IPS-NIHi11 (cell line): ENCODE measurements at regions not wholly inside any gene's neighbourhood (a gene's known extent, or its start where the extent isn't known, plus 50 kb on each side); places are given as distances from the start of the nearest gene placed in this dataset.
"Not testable (repeated sequence)": the region's sequence is repeated elsewhere in the genome, so short reads cannot be mapped to it uniquely, and the experiment has no call there.

Experiments
- DNase-seq: peaks from one replicate; pipeline ENCODE4 v3.0.0; 2012; ENCODE audit warnings: mixed read lengths, low spot score

DNA sequence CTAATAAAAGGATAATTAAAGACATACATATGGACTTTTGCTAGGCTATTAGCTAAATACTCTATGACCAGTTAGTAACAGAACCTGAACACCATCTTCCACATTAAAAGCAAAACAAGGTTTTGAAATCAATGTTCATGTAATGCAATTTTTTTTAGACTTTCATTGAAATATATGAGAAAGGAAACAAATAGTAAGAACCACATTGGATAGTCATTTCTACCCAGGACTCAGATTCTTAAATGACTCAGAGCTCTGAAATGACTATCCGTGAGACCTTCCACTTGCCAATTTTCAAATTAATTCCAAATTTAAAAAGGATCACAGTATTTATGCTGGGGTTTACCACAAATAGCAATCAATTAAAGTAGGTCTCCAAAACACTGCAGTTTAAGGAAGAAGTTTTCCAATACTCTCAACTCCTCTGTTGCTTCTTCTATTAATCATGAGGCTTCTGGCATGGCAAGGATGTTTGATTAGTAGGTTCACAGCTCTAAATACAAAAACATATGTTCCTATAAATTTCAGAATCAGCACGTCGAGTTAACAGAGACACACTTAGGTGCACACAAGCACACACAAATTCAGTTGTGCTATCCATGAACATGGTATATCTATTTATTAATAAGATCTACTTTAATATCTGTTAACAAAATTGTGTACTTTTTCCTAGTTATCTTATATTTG lies 841.0 kb downstream of the RNF144A start:
- DNase-seq = no peak

DNA sequence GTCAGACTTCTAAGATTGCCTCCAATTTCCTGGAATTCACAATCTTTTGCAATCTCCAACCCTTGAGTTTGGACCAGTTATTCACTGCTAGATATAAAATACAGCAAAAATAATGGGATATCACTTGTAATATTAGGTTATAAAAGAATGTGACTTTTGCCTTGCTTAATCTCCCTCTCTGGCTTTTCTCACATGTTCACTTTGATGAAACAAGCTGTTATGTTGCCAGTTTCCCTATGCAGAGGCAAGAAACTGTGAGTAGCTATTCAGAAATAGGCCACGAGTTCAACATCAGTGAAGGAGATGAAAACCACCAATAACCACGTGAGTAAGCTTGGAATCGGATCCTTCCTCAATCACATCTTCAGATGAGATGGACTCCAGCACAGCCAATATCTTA lies 842.7 kb downstream of the RNF144A start:
- DNase-seq = no peak

DNA sequence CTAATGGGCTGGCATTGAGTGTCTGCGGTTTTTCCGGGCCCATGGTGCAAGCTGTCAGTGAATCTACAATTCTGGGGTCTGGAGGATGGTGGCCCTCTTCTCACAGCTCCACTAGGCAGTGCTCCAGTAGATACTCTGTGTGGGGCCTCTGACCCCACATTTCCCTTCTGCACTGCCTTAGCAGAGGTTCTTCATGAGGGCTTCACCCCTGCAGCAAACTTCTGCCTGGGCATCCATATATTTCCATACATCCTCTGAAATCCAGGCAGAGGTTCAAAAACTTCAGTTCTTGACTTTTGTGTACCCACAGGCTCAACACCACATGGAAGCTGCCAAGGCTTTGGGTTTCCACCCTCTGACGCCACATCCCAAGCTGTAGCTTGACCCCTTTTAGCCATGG lies 846.2 kb downstream of the RNF144A start:
- not testable (repeated sequence) for DNase-seq

DNA sequence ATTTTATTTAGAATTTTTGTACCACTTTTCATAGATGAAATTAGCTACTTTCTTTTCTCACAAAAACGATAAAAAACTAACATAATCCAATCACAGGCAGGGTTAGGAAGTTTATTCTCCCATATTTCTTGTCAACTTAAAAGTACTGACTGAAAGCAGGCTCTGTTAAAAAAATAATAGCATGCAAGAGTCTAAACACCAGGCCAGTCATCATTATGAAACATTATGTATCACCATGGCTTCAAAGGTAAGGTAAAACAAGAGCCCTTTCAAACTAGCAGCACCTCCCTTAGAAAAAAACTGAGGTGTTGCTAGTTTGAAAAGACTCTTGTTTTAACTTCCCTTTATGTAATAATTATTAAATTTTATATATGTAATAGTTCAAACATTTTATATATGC lies 848.0 kb downstream of the RNF144A start:
- no peak for DNase-seq

DNA sequence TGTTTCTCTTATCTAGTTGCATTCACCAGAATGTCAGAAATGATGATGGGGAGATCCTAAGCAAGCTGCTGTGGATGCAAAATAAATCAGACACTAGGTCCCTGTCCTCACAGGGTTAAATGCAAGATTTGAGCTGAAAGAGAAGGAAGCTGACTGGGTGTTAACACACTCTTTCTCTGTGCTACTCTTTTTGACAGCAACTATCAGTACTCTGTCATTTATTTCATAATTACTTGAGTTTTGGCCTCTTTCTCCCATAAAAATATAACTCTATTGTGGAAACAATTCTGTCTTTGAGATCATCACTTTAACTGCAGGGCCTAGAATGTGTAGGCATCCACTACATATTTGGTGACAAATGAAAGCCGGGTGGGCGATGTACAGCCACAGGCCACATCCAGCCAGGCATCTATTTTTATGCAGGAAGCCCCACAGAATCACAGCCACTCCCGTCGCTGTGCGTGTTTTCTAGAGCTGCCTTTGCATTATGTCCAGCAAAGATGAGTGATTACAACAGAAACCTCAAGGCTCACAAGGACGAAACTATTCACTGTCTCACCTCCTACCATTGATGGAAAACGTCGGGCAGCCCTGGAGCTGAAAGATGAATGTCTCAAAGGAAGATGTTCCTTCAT lies 849.0 kb downstream of the RNF144A start:
- no peak for DNase-seq

DNA sequence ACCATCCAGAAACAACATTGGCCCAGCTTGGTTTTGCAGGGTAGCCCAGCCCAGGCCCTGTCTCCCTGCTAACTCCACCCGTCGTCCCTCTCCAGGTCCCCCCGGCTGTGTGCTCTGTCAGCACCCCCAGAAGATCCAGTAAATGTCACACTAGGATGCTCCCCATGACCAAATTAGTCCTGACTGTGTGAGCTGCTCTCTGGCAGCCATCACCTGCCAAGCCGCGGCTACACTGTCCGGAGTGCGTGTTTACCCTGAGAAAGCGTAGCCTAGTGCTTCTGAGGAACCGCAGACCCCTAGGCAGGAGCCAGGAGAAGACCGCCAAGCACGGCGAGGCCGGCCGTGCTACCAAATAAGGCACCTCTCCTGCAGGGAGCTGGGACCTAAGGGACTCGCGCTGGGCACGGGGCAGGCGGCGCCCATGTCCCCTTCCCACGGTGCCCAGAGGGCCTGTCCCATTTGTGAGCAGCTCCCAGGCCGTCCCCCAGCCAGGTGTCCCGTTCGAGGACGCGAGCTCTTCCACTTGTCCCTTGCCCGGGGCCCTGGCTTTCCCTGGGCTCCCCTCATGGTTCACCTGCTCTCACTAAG lies 849.9 kb downstream of the RNF144A start:
- DNase-seq = no peak

DNA sequence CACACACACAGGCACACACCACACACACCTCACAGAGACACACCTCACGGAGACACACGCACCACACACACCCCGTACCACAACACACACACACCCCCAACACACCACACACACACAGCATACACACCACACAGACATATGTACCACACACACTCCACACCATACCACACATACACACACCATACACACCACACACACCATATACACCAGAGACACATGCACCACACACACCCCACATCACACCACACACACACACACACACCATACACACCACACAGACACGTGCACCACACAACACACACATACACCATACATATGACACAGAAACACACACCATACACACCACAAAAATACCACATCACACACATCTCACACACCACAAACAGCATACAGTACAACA lies 850.7 kb downstream of the RNF144A start:
- no peak for DNase-seq

DNA sequence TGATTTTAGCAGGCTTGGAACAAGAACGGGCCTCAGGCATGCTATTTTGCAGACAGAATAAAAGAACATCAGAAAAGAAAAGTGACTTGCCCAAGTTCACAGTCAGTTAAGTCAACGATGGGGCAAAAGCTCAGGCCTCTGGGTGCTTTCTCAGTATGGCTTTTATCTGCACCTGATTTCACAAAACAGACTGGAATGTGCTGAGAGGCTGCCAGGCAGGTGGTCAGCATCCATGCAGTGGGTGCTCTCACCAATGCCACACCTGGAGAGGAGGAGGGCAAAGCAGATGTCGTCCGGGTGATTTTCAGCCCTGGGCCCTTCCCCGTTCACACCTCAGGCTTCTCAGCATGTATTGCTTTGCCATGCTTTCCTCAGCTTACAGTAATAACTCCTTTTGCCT lies 854.6 kb downstream of the RNF144A start:
- DNase-seq = no peak

DNA sequence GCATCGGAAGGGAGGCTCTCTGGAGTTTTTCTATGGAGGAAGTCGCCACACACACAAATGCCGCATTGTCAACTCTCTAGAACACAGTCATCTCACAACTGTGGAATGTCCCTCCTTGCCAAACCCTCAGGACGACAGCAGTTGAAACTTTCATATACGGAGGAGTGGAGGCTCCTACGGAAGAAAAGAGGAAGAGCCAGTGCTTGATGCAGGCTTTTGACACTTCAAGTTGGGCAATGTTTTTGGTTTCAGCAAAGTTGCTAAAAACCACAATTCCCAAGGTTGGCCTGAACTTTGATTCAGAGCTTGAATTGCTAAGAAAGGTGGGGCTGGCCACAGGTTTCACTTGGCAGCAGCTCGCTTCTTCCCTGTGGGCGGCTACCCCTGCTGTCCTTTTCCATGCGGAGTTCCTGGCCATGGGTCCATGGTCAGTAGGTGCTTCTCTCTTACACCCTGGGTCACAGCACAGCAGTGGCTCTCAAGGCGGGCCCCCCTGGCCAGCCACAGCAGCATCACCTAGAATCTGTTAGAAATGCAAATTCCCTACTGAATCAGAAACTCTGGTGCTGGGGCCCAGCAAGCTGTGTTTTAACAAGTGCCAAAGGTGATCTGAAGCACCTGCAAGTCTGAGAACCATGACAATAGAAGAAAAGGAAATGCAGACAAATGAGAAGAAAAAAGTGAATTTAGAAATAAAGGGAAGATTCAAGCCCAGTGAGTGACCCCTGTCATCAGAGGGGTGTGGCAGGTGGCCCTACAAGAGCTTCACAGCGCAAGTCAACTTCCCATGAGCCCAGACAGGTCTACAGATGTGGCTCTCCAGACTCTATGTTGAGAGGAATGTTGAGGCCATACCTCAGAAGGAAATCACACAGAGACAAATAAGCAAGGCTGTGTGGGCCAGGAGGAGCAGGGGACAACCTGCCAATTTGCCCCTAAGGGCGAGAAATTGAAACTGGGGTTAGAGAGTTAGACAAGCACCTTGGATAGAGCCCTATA lies 856.4 kb downstream of the RNF144A start:
- no peak for DNase-seq

DNA sequence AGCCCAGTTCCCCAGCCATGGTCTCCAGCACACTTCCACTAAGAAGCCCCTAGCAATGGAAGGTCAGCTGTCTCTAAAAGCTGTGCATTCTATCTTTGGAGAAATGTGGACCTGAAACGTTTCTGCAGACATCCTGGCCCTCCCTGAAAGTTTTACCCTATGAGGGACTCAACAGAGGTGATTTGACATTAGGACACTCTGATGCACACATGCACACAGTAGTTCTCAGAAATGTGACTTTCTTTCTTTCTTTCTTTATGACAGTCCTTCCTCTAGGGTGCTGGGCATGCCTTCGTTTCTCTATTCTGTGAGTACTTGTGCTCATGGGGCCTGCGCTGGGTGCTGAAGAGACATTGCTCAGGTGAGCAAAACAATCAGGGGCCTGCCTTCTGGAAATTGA lies 857.3 kb downstream of the RNF144A start:
- DNase-seq = no peak

DNA sequence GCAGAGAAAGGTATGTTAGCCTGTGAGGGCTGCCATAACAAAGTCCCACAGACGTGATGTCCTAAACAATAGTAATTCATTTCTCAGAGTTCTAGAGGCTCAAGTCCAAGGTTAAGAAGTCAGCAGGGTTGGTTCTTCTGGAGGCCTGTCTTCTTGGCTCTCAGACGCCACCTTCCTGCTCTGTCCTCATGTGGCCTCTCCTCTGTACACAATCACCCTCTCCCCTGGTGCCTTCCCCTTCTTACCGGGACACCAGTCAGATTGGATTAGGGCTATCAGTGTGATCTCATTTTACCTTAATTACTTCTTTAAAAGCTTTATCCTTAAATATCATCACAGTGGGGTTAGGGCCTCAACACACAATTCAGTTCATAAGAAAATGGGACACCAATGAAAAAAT lies 860.5 kb downstream of the RNF144A start:
- no peak for DNase-seq

DNA sequence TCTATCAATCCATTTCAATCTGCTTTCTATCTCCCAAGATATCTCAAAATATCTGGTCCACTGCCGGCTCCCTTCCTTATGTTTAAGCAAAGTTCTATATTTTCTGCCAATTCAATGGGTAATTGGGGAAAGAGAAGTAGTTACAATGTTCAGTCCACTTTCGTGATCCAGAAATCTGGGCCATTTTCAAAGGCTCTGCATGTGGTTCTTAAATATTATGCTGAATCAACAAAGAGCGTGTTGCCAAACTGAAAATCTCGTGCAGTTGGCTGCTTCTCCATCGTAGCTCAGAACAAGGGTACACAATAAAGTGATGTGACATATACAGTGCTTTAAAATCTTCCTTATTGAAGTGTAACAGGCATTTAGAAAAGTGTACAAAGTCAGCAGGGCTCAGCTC lies 863.1 kb downstream of the RNF144A start:
- no peak for DNase-seq

DNA sequence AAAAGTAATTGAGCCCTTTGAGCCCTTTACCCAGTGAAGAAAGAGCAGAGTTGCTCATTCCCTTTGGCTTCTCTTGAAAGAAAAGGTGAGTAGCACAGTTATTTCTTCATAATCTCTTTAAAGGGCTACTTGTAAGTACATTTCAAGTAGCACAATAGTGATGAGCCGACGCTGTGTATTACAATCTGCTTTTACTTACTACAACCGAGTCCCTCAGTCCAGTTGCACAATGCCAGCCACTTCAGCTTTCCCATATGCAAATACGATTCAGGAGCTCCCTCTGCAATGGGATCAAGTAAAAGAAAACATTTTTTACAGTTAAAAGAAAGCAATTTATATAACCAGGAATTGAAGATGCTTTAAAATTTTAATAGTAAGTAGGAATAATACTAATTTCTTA lies 868.5 kb downstream of the RNF144A start:
- DNase-seq = no peak

DNA sequence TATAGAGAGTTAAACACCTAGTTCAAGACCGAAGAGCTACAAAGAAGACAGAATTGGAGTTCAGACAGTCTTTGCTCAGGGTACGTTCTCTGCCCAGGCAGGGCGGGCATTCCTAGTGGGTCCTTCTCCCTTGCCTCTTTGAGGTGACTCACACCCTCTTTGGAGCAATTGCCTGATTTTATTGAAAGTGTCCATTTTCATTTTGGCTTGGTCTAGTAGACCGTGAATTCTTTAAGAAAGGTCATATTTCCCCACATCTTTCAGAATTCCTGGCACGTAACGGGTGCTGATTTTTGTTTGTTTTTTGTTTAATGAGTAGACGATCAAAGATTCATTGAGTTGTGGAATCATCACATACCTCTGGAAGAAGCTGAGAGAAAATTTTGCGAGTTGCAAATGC lies 871.5 kb downstream of the RNF144A start:
- DNase-seq = no peak

DNA sequence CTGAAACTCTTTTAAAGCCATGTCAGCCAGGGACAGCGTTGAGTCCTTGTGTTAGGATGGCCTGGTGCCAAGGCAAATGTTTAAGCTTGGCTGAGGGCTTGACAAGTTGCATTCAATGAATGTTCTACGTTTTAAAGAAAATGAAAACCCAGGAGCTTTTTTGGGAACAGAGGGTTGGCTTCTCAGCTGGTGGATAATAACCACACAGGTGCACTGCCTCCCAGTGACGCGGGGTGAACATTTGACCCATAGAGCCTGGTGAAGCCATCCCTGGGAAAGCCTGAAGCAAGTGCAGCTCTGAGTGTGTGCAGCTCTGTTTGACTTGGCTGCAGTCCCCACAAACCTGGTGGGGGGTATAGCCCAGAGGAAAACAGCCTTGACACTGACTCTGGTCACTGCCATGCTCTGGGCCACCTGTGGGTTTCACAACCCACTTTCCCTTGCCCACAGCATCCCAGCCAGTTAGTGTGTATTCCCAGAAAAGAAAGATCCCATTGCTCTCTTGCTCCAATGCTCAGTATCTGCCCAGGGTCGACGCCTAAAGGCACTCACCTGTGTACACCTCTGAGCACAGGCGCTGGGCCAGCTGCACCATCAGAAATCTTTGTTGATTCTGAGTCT lies 874.9 kb downstream of the RNF144A start:
- DNase-seq = no peak

DNA sequence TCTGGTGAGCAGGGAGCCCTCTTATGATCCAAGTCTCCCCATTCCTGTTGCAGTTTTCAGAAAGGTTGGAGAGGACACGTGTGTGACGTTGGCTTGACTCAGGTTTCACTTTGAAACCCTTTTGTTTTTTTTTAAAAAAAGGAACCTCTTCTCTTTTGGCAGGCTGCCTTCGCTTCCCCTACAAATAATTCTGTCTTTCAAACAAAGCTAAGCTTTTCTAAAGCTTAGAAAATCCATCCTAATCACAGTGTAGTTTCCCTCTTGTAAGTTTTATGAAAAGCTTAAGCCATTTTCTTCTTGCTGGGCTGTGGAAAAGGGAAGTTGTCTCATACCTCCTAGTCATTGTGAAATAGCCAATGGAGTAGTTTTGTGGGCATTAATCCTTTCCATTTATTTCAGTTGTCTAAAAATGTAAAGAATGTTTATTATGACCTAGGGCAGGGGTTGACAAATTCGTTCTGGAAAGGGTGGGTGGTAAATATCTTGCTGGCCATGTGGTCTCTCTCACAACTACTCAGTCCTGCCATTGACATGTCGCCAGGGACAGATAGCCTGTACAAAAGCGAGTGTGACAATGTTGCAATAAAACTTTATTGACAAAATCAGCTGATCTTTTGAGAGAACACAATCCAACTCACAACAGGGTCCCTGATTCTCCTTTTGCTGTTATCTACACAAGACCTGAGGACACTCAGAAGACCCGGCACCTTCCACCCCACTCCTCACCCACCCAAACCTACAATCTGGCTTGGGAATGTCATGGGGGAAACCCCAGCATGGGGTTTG lies 878.8 kb downstream of the RNF144A start:
- no peak for DNase-seq

DNA sequence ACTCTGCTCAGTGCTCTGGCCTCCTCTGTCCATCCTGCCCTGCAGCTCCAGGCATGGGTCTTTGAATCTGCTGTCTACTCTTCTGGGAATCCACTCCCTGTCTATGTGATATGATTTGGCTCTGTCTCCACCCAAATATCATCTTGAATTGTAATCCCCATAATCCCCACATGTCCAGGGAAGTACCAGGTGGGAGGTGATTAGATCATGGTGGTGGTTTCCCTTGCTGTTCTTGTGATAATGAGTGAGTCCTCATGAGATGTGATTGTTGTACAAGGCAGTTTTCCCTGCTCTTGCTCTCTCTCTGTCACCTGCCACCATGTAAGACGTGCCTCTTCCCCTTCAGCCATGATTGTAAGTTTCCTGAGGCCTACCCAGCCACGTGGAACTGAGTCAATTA lies 881.8 kb upstream of the ID2 start:
- no peak for DNase-seq

DNA sequence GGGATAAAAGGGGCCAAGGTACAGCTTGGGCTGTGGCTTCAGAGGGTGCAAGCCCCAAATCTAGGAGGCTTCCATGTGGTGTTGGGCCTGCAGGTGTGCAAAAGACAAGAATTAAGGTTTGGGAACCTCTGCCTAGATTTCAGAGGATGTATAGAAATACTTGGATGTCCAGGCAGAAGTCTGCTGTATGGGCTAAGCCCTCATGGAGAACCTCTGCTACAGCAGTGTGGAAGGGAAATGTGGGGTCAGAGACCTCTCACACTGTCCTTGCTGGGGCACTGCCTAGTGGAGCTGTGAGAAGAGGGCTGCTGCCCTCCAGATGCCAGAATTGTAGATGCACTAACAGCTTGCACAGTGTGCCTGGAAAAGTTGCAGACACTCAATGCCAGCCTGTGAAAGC lies 880.6 kb upstream of the ID2 start:
- DNase-seq = no peak

DNA sequence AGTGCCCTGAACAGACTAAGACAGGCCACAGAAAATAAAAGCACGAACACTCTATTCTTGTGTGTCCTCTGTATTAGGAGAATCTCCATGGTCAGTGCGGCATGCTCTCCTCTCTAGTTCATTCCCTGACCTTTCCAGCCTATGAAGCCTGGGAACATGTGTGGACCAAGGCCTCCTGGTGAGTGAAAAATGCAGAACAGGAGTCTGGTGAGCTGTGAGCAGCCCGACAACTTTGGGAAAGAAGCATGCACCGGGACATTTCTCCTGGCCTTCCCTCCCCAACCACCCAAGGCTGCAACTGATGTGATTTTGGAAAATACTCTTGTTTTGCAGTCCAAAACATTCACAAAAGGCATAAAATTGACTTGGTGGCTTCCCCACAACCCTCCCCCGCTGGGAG lies 878.3 kb upstream of the ID2 start:
- DNase-seq = no peak

DNA sequence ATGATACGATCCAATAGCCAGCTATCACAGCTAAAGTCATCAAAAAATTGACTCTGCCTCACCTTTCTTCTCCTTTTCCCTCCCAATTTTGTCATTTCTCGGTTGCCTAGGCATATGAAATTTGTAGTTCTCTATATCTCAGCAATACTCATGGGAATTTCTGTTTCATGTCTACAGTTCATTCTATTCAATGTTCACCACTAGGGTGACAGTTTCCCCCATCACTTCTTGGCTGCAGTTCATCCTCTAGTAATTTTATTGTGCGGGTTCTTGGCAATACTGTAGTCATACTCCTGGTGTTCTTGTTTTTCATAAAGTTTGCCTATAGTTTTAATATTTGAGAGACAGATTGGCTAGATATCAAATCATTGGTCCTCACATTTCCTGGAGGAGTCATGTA lies 872.2 kb upstream of the ID2 start:
- no peak for DNase-seq

DNA sequence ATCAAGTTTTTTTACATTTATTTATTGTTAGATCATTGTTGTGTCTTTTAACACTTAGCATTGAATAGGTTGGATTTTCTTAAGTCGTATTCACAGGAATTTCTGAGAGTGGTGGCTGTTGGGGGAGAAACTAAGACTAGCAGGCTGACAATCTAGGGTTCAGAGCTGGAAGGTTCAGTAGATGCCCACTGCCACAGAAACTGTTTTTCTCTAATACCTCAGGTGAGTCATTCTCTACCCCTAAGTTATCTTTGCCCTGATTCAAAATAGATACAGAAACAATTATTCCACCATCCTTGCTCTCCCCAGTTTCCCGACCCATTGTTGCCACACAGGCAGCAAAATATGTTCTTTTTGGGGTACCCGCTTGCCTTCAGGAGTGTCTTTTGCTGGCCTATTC lies 870.8 kb upstream of the ID2 start:
- no peak for DNase-seq
